ENCODE measurements at regions not wholly inside any gene's neighbourhood (a gene's known extent, or its start where the extent isn't known, plus 50 kb on each side); places are given as distances from the start of the nearest gene placed in this dataset.

GRCh38 chr2:191543708-191544107 lies 134.2 kb upstream of the NABP1 start:
- no peak overlapping the region for H3K4me3 ChIP-seq (ENCODE audit: low read length)
- no peak for DNase-seq (ENCODE audit: low read depth)
- no peak for TF ChIP-seq CTCF (conservative IDR thresholded peaks at IDR 0.05; ENCODE audit: low read length)

DNA sequence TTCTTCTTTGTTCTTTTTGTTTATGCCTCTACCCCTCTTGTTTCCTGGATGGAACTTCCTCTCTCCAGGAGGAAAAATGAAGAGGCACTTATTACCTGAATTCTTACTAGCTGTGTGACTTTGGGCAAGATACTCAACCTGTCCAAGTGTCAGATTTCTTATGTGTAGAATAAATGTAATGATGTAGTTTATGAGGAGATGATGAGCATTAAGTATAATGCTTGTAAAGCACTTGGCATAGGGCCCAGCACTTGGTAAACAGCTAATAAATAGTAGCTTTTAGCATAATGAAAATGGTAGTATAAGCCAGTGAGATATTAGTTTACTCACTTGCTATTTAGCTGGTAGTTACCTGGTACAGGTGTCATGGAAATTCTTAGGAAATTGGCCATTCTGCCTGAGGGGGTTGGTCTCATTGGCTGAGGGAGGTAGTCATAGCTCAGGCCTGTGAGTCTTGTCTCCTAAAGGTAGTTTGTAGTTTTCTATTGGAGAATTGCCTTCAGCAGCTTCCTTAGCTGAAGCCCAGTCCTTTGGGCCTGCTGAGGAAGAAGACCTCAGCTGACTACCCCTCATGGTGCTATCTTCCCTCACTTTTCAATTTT lies 133.4 kb upstream of the NABP1 start:
- H3K4me3 ChIP-seq (ENCODE audit: low read length): no peak overlapping the region
- no peak for TF ChIP-seq CTCF (conservative IDR thresholded peaks at IDR 0.05; ENCODE audit: low read length)
- no peak for DNase-seq (ENCODE audit: low read depth)

GRCh38 chr2:191545361-191545760 lies 132.6 kb upstream of the NABP1 start:
- no peak for DNase-seq (ENCODE audit: low read depth)
- no peak overlapping the region for H3K4me3 ChIP-seq (ENCODE audit: low read length)
- TF ChIP-seq CTCF (conservative IDR thresholded peaks at IDR 0.05; ENCODE audit: low read length): no peak

- TF ChIP-seq CTCF (conservative IDR thresholded peaks at IDR 0.05; ENCODE audit: low read length): no peak
- no peak overlapping the region for H3K4me3 ChIP-seq (ENCODE audit: low read length)
- DNase-seq (ENCODE audit: low read depth): no peak
Observed at GRCh38 chr2:191552066-191552465, 125.9 kb upstream of the NABP1 start.

DNA sequence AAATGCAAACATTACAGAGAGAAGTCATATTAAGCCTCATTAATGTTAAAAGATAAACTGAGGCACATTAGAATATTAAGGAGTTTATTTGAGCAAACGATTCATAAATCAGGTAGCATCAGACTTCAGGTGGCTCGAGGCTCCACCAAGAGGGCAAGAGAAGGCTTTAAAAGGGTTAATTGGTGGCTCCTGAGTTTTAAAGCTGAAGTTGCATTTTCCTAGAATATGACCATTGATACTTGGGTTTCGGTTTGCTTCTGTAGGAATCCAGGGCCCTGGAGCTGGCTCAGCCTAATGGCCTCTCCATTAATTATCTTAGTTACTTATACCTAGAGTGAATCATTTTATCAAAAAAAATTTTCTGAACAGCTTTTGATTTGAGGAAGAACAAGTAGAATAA lies 123.7 kb upstream of the NABP1 start:
- DNase-seq (ENCODE audit: low read depth): no peak
- no peak overlapping the region for H3K4me3 ChIP-seq (ENCODE audit: low read length)
- TF ChIP-seq CTCF (conservative IDR thresholded peaks at IDR 0.05; ENCODE audit: low read length): no peak

DNA sequence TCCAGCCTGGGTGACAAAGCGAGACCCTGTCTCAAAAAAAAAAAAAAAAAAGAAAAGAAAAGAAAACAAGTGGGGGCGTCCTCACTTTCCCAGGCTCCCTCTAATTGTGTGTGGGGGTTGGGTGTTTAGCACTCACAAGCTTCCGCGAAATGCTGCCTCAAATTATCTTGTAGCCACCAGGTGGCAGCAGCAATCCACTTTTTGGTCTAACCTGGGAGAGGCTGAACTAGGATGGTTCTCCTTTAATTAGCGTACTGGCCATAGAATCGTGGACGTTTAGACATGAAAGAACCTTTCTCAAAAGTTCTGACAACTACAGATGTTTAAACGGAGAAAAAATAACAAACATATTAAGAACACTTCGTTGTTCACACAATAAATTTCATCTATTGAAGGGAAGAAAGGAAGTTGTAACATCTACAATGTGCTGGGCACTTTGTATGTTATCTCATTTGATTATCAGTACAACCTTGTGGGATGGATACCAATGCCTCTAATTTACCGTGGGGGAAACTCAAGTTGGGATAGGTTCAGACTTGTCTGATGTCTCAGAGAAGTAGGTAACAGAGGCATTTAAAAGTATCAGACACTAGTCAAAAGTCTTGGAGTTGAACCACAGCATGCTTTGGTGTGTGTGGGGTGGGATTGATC lies 122.7 kb upstream of the NABP1 start:
- TF ChIP-seq CTCF (conservative IDR thresholded peaks at IDR 0.05; ENCODE audit: low read length): peak; percentile 81
- peak; percentile 71 for DNase-seq (ENCODE audit: low read depth)
- H3K4me3 ChIP-seq (ENCODE audit: low read length): no peak overlapping the region

- DNase-seq (ENCODE audit: low read depth): no peak
- no peak overlapping the region for H3K4me3 ChIP-seq (ENCODE audit: low read length)
- no peak for TF ChIP-seq CTCF (conservative IDR thresholded peaks at IDR 0.05; ENCODE audit: low read length)
Observed at GRCh38 chr2:191556463-191556862, 121.5 kb upstream of the NABP1 start.
